ENCODE measurements at regions not wholly inside any gene's neighbourhood (a gene's known extent, or its start where the extent isn't known, plus 50 kb on each side); places are given as distances from the start of the nearest gene placed in this dataset.

DNA sequence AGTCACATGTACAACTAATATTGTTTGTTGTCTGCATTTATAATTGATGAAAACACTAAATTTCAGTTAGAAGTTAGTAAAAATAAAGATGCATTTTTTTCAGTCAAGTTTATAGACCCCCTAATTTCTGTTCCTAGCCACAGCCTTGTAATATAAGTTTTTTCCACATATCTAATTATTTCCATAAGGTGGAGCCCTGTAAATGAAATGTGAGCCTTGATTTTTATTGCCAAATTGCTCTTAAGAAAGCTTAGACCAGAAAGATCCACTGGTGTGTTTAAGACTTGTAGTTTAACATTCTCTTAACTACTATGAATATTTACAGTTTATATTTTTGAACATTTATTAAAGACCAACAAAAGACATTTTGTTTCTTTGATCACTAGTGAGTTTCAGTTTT is 322.1 kb upstream of the RGS6 start:
- TF ChIP-seq, protein P1, sequence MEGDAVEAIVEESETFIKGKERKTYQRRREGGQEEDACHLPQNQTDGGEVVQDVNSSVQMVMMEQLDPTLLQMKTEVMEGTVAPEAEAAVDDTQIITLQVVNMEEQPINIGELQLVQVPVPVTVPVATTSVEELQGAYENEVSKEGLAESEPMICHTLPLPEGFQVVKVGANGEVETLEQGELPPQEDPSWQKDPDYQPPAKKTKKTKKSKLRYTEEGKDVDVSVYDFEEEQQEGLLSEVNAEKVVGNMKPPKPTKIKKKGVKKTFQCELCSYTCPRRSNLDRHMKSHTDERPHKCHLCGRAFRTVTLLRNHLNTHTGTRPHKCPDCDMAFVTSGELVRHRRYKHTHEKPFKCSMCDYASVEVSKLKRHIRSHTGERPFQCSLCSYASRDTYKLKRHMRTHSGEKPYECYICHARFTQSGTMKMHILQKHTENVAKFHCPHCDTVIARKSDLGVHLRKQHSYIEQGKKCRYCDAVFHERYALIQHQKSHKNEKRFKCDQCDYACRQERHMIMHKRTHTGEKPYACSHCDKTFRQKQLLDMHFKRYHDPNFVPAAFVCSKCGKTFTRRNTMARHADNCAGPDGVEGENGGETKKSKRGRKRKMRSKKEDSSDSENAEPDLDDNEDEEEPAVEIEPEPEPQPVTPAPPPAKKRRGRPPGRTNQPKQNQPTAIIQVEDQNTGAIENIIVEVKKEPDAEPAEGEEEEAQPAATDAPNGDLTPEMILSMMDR (IDR thresholded peaks at IDR 0.05; ENCODE audit: borderline replicate concordance, extremely low read depth, low read length, poor library complexity, severe bottlenecking) = no peak
- TF ChIP-seq EZH2 (IDR thresholded peaks at IDR 0.05; ENCODE audit: borderline replicate concordance, low read depth, low read length, severe bottlenecking) = no peak

Data from DND-41 (cell line).